ACC112 (cell line): ENCODE measurements at regions not wholly inside any gene's neighbourhood (a gene's known extent, or its start where the extent isn't known, plus 50 kb on each side); places are given as distances from the start of the nearest gene placed in this dataset.
"Not testable (repeated sequence)": the region's sequence is repeated elsewhere in the genome, so short reads cannot be mapped to it uniquely, and the experiment has no call there.

ENCODE experiments used
- H2AFZ ChIP-seq: fragments of 200-600 bp; sonication (generic); one replicate; pipeline ENCODE4 v1.6.0; 2017; ENCODE audit warnings: antibody characterized with exemption, low read length; ENCODE audit not compliant: unreplicated experiment
- H3K27ac ChIP-seq: fragments of 200-600 bp; sonication (generic); 2 replicates; pipeline ENCODE4 v1.5.1; 2014; ENCODE audit warnings: low read depth, mild to moderate bottlenecking, antibody characterized with exemption, low read length, moderate library complexity
- H3K27me3 ChIP-seq: fragments of 200-600 bp; sonication (generic); 2 replicates; pipeline ENCODE4 v1.6.1; 2014; ENCODE audit warnings: mild to moderate bottlenecking, antibody characterized with exemption, low read length, moderate library complexity, mixed read lengths; ENCODE audit not compliant: insufficient read depth
- H3K36me3 ChIP-seq: fragments of 200-600 bp; sonication (generic); 2 replicates; pipeline ENCODE4 v1.6.1; 2016; ENCODE audit warnings: mild to moderate bottlenecking, antibody characterized with exemption, low read length, moderate library complexity, mixed read lengths; ENCODE audit not compliant: insufficient read depth
- H3K4me1 ChIP-seq: fragments of 200-600 bp; sonication (generic); one replicate; pipeline ENCODE4 v1.6.1; 2016; ENCODE audit warnings: low read length, mixed read lengths; ENCODE audit not compliant: insufficient read depth, unreplicated experiment, control insufficient read depth
- H3K4me3 ChIP-seq: fragments of 200-600 bp; sonication (generic); 2 replicates; pipeline ENCODE4 v1.5.1; 2014; ENCODE audit warnings: mild to moderate bottlenecking, low read depth, low read length
- H3K79me2 ChIP-seq: fragments of 200-600 bp; sonication (generic); one replicate; pipeline ENCODE4 v1.6.0; 2016; ENCODE audit warnings: low read length; ENCODE audit not compliant: control insufficient read depth, unreplicated experiment, insufficient read depth

GRCh38 chr7:142569851-142570250 lies 179.4 kb upstream of the PRSS1 start:
- Histone ChIP-seq H3K4me1 (peaks cover 24% of the 10 kb centered on the region), H3K27ac (no peak overlapping the region), H3K36me3 (no peaks in the 10 kb centered on the region), H3K27me3 (no peaks in the 10 kb centered on the region), H2AFZ (no peak overlapping the region), H3K4me3 (no peak overlapping the region), H3K79me2 (no peaks in the 10 kb centered on the region)

GRCh38 chr7:142568435-142569097 lies 180.7 kb upstream of the PRSS1 start:
- H3K79me2 ChIP-seq, result no peaks in the 10 kb centered on the region
- peaks cover 26% of the 10 kb centered on the region for H3K4me1 ChIP-seq
- peak overlapping the region; percentile 57 for H3K27ac ChIP-seq
- H2AFZ ChIP-seq, result no peak overlapping the region
- no peak overlapping the region for H3K4me3 ChIP-seq
- no peaks in the 10 kb centered on the region for H3K27me3 ChIP-seq
- no peaks in the 10 kb centered on the region for H3K36me3 ChIP-seq

- no peaks in the 10 kb centered on the region for H3K27me3 ChIP-seq
- no peaks in the 10 kb centered on the region for H3K79me2 ChIP-seq
- no peak overlapping the region for H2AFZ ChIP-seq
- no peak overlapping the region for H3K4me3 ChIP-seq
- H3K36me3 ChIP-seq, result no peaks in the 10 kb centered on the region
- no peak overlapping the region; the same call in 1 of the 2 replicates for H3K27ac ChIP-seq
- peaks cover 37% of the 10 kb centered on the region for H3K4me1 ChIP-seq
Observed at GRCh38 chr7:142567201-142568075, 181.8 kb upstream of the PRSS1 start.

GRCh38 chr7:142566271-142566670 lies 183.0 kb upstream of the PRSS1 start:
- Histone ChIP-seq H3K36me3 (no peaks in the 10 kb centered on the region), H3K79me2 (no peaks in the 10 kb centered on the region), H3K4me3 (no peak overlapping the region), H3K27me3 (no peaks in the 10 kb centered on the region), H3K4me1 (peaks cover 43% of the 10 kb centered on the region), H2AFZ (no peak overlapping the region), H3K27ac (no peak overlapping the region)

GRCh38 chr7:142564125-142564524 lies 185.1 kb upstream of the PRSS1 start:
- H2AFZ ChIP-seq, H3K27ac ChIP-seq, H3K27me3 ChIP-seq, H3K36me3 ChIP-seq, H3K4me3 ChIP-seq, H3K79me2 ChIP-seq: not testable (repeated sequence)
- H3K4me1 ChIP-seq, result peaks cover 43% of the 10 kb centered on the region

GRCh38 chr7:142563470-142563869 lies 185.8 kb upstream of the PRSS1 start:
- Histone ChIP-seq H3K27ac (no peak overlapping the region), H3K79me2 (no peaks in the 10 kb centered on the region), H3K4me3 (no peak overlapping the region; the same call in 1 of the 2 replicates), H2AFZ (no peak overlapping the region), H3K36me3 (no peaks in the 10 kb centered on the region), H3K27me3 (no peaks in the 10 kb centered on the region), H3K4me1 (peaks cover 39% of the 10 kb centered on the region)

- no peak overlapping the region for H2AFZ ChIP-seq
- no peaks in the 10 kb centered on the region for H3K79me2 ChIP-seq
- H3K4me1 ChIP-seq, result peaks cover 38% of the 10 kb centered on the region
- no peak overlapping the region for H3K4me3 ChIP-seq
- H3K27ac ChIP-seq, result no peak overlapping the region
- H3K36me3 ChIP-seq, result no peaks in the 10 kb centered on the region
- H3K27me3 ChIP-seq, result no peaks in the 10 kb centered on the region
Observed at GRCh38 chr7:142562688-142563087, 186.6 kb upstream of the PRSS1 start.

GRCh38 chr7:142561396-142561795 lies 187.9 kb upstream of the PRSS1 start:
- not testable (repeated sequence) for H3K79me2 ChIP-seq, H2AFZ ChIP-seq, H3K36me3 ChIP-seq, H3K4me3 ChIP-seq, H3K27ac ChIP-seq, H3K27me3 ChIP-seq
- H3K4me1 ChIP-seq, result peaks cover 43% of the 10 kb centered on the region

- H3K36me3 ChIP-seq, H3K27me3 ChIP-seq, H3K27ac ChIP-seq, H3K4me3 ChIP-seq, H2AFZ ChIP-seq, H3K79me2 ChIP-seq: not testable (repeated sequence)
- peaks cover 49% of the 10 kb centered on the region for H3K4me1 ChIP-seq
Observed at GRCh38 chr7:142560770-142561169, 188.5 kb upstream of the PRSS1 start.

- Histone ChIP-seq H3K27ac (no peak overlapping the region), H3K79me2 (no peaks in the 10 kb centered on the region), H3K4me3 (no peak overlapping the region), H2AFZ (no peak overlapping the region), H3K27me3 (no peaks in the 10 kb centered on the region), H3K4me1 (peaks cover 55% of the 10 kb centered on the region), H3K36me3 (no peaks in the 10 kb centered on the region)
Observed at GRCh38 chr7:142560166-142560565, 189.1 kb upstream of the PRSS1 start.
